ENCODE measurements at regions not wholly inside any gene's neighbourhood (a gene's known extent, or its start where the extent isn't known, plus 50 kb on each side); places are given as distances from the start of the nearest gene placed in this dataset.

DNA sequence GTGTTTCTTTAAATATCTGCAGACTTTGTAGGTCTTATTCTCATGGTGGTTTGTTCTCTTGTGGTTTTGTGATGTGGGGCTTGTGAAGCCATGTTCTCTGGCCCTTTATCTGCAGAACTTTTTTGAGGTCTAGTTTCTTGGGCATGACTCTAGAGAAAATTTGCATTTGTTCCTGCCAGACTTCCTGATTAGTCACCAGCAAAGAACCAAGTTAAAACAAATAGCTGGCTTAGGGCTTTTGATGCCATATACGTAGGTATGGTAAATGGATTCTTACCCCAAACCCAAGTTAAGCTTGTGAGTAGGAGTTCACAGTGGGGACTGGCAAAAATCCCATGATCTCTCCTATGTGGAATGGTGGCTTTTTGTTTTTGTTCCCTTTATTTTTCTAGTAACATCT lies 68.7 kb upstream of the IRX3 start:
- peaks cover 0 to 24% of the 10 kb centered on the region in 2 donors for H3K9me3 ChIP-seq
- no peaks in the 10 kb centered on the region for H3K27me3 ChIP-seq
- H3K4me3 ChIP-seq: no peak overlapping the region
- H3K36me3 ChIP-seq: no peaks in the 10 kb centered on the region
- no peak overlapping the region for H3K27ac ChIP-seq
- no peak for DNase-seq (ENCODE audit: low spot score)
- TF ChIP-seq, protein P1, sequence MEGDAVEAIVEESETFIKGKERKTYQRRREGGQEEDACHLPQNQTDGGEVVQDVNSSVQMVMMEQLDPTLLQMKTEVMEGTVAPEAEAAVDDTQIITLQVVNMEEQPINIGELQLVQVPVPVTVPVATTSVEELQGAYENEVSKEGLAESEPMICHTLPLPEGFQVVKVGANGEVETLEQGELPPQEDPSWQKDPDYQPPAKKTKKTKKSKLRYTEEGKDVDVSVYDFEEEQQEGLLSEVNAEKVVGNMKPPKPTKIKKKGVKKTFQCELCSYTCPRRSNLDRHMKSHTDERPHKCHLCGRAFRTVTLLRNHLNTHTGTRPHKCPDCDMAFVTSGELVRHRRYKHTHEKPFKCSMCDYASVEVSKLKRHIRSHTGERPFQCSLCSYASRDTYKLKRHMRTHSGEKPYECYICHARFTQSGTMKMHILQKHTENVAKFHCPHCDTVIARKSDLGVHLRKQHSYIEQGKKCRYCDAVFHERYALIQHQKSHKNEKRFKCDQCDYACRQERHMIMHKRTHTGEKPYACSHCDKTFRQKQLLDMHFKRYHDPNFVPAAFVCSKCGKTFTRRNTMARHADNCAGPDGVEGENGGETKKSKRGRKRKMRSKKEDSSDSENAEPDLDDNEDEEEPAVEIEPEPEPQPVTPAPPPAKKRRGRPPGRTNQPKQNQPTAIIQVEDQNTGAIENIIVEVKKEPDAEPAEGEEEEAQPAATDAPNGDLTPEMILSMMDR (IDR thresholded peaks at IDR 0.05): no peak
- H3K4me1 ChIP-seq: no peaks in the 10 kb centered on the region

DNA sequence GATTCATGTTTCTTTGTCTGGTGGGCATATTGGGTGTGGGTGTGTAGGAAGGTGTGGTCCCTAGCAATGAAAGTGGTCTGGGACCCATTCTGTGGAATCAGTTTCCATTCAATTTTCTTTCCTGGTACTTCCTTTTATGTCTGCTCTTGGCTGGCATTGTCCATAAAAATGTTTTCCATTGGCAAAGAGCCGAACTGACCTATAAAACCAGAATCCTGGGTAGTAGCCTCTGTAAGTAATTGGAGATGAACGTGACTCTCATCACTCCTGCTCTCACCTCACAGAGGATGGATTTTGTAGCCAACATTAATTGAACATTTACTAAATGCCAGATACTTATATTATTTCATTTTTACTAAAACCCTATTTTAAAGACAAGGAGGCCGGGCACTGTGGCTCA lies 66.5 kb upstream of the IRX3 start:
- H3K36me3 ChIP-seq: no peaks in the 10 kb centered on the region
- H3K27ac ChIP-seq: no peak overlapping the region
- no peaks in the 10 kb centered on the region for H3K27me3 ChIP-seq
- no peak overlapping the region for H3K4me3 ChIP-seq
- TF ChIP-seq, protein P1 (IDR thresholded peaks at IDR 0.05): no peak
- peaks cover 0 to 24% of the 10 kb centered on the region in 2 donors for H3K9me3 ChIP-seq
- no peaks in the 10 kb centered on the region for H3K4me1 ChIP-seq
- DNase-seq (ENCODE audit: low spot score): no peak

DNA sequence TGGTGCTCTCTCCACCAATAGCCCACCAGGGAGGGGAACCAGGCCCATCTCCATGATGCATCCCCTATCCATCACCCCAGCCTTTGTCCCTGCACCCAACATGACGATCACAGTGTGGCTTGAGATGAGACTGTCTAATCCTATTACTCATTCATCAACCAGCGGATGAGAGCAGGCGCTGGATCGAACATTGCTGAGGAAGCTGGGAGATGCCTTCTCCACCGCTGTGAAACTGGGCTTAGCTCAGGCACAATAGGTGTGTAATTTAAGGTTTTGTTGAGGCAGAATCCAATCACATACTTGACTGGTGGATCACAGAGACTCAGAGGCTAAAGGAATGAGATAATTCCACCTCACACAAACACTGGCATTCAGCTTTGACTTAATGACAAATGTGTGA lies 64.6 kb upstream of the IRX3 start:
- Histone ChIP-seq H3K4me3 (no peak overlapping the region), H3K4me1 (no peaks in the 10 kb centered on the region), H3K27me3 (no peaks in the 10 kb centered on the region), H3K9me3 (peaks cover 0 to 24% of the 10 kb centered on the region in 2 donors), H3K36me3 (no peaks in the 10 kb centered on the region), H3K27ac (no peak overlapping the region)
- TF ChIP-seq, protein P1 (IDR thresholded peaks at IDR 0.05): no peak
- DNase-seq (ENCODE audit: low spot score): no peak

DNA sequence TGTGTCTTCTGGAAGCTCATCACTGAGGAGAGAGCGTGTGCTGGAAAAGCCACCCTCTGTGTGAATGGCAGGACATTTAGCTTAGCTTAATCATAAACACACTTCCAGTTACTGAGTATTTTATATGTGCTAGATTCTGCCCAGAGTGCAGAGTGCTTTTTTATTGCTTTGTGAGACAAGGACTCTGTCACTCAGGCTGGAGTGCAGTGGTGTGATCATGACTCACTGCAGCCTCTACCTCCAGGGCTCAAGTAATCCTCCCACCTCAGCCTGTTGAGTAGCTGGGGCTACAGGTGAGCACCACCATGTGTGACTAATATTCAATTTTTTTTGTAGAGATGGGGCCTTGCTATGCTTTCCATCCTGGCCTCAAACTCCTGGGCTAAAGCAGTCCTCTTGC lies 61.4 kb upstream of the IRX3 start:
- DNase-seq (ENCODE audit: low spot score): no peak
- Histone ChIP-seq H3K27me3 (no peaks in the 10 kb centered on the region), H3K4me3 (no peak overlapping the region), H3K4me1 (no peaks in the 10 kb centered on the region), H3K27ac (no peak overlapping the region), H3K36me3 (no peaks in the 10 kb centered on the region), H3K9me3 (no peaks in the 10 kb centered on the region)
- TF ChIP-seq, protein P1 (IDR thresholded peaks at IDR 0.05): no peak

DNA sequence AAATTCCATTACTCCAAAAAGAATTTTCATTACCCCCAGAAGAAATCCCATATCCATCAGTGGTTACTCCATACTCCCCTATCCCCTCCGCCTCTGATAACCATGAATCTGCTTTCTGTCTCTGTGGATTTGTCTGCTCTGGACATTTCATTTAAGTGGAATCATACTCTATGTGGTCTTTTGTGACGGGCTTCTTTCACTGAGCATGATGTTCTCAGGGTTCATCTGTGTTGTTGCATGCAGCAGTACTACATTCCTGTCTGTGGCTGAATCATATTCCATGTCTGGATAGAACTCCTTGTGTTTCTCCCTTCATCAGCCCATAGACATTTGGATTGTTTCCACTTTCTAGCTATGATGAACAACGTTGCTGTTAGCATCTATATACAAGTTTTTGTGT lies 59.5 kb upstream of the IRX3 start:
- Histone ChIP-seq H3K36me3 (no peaks in the 10 kb centered on the region), H3K27me3 (no peaks in the 10 kb centered on the region), H3K9me3 (no peaks in the 10 kb centered on the region), H3K4me3 (no peak overlapping the region), H3K27ac (no peak overlapping the region), H3K4me1 (no peaks in the 10 kb centered on the region)
- DNase-seq (ENCODE audit: low spot score): no peak
- TF ChIP-seq, protein P1 (IDR thresholded peaks at IDR 0.05): no peak
